CD4-positive, alpha-beta T cell treated with Interleukin-6 at 100 ng/mL for 8 hours (primary cell): ENCODE measurements at regions not wholly inside any gene's neighbourhood (a gene's known extent, or its start where the extent isn't known, plus 50 kb on each side); places are given as distances from the start of the nearest gene placed in this dataset.

Experiments used
- DNase-seq: peaks from one replicate; pipeline ENCODE4 v3.0.0-alpha.2; 2020; ENCODE audit warnings: mixed read lengths, low spot score

DNA sequence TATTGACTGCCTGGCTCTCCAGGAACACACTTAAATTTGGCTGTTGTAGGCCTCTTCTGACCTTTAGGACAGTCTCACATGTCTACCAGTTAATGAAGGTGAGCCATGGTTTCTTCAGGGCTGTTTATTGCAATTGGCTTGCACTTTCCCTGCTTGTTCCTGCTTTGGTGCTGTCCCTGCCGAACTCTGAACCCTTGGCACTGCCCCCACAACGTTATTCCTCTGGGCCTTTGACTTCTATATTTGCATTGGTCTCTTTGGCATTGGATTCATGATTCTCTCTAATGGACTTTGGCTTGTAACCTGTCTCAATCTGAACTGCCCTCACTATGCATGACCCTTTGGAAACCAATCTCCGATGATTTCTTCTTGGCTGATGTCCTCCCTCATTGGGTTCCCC lies 299.4 kb downstream of the UTP18 start:
- DNase-seq: no peak

DNA sequence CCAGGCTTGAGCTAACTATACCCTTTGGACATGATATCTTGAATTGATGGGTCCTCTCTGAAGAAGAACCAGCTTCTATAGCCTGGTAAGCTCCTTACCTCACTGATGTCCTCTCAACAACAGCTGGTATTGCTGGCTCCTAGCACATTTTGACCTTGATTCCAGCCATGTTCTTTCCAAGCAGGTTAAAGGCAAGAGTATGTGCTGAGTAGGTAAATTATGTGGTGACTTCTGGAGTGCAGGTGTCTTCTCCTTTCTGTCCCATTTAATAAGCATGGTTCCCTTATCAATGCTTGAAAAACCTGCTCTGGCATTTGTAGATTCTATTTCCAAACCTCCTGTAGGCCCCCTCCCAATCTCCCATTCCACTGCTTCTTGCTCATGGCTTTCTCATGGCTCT lies 300.1 kb downstream of the UTP18 start:
- DNase-seq: no peak

DNA sequence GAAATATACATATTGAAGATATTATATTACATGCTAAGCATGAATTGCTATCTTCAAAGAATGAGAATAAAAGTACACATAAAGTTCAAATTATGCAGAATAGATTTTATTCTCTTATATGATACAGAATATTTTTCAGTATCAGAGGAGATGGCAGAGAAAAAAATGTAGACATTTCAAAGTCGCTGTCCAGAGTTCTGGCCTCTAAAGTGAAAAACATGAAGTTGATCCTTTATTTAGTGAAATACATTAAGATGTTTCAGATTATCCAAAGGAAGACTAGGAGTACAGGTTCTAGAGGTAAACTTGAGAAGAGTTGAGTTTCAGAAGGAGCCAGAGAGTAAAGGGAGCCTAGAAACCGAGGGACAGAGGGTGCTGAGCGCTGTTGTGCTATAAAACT lies 303.6 kb downstream of the UTP18 start:
- DNase-seq: no peak

DNA sequence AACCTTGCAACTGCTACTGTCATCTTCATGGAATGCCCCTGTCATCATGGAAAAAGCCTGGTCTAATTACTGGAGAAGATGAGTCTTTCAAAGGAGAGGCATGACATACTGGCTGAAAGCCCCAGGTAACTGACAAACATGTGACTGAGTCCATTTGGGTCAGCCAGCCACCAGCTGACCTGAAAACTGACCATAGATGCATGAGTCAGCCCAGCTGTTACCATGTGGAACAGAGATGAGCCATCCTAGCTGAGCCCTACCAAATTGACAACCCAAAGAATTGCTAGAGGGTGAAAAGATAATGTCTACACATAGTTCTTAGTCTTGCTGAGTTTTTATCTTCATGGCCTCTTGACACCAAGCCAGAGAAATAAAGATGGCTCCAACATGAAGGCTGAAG lies 311.8 kb downstream of the UTP18 start:
- no peak for DNase-seq
